ENCODE measurements at regions not wholly inside any gene's neighbourhood (a gene's known extent, or its start where the extent isn't known, plus 50 kb on each side); places are given as distances from the start of the nearest gene placed in this dataset.

DNA sequence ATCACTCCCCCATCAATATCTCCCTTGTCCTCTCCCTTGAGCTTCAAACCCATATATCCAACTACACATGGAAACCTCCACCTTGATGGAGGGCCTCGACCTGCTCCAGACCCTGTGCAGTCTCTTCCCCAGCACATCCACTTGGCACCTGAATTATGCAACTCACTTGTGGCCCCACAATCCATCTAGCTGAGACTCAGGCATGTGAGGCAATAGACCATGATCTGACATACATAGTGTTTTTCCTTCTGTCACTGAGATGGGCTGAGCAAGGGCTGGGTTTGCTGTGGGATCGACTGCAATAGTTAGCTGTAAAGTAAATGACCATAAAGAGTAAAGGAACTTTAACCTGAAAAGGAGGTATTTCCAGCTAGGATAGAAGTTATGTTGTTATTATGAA lies 172.9 kb upstream of the RAD23B start:
- H3K4me3 Mint-ChIP-seq (ENCODE audit: unreplicated experiment): no peak overlapping the region
- H3K9me3 Mint-ChIP-seq (ENCODE audit: low read depth): no peaks in the 10 kb centered on the region
- H3K4me1 Mint-ChIP-seq (ENCODE audit: low read depth): no peaks in the 10 kb centered on the region
- no peak for TF ChIP-seq CTCF (IDR thresholded peaks at IDR 0.05)
- no peak overlapping the region for H3K27ac Mint-ChIP-seq (ENCODE audit: unreplicated experiment)
- no peaks in the 10 kb centered on the region for H3K36me3 Mint-ChIP-seq (ENCODE audit: low read depth)
- no peak for DNase-seq (ENCODE audit: low spot score)
- H3K27me3 Mint-ChIP-seq (ENCODE audit: low read depth): peaks cover 38% of the 10 kb centered on the region

- Mint-ChIP-seq H3K9me3 (ENCODE audit: low read depth) (no peaks in the 10 kb centered on the region), H3K4me1 (ENCODE audit: low read depth) (no peaks in the 10 kb centered on the region), H3K27ac (ENCODE audit: unreplicated experiment) (no peak overlapping the region), H3K4me3 (ENCODE audit: unreplicated experiment) (no peak overlapping the region), H3K36me3 (ENCODE audit: low read depth) (no peaks in the 10 kb centered on the region), H3K27me3 (ENCODE audit: low read depth) (peaks cover 33% of the 10 kb centered on the region)
- no peak for DNase-seq (ENCODE audit: low spot score)
- TF ChIP-seq CTCF (IDR thresholded peaks at IDR 0.05): no peak
Observed at GRCh38 chr9:107112707-107113243, 170.3 kb upstream of the RAD23B start.

GRCh38 chr9:107118863-107119624 lies 164.0 kb upstream of the RAD23B start:
- Mint-ChIP-seq H3K4me3 (ENCODE audit: unreplicated experiment) (no peak overlapping the region), H3K27ac (ENCODE audit: unreplicated experiment) (no peak overlapping the region), H3K9me3 (ENCODE audit: low read depth) (no peaks in the 10 kb centered on the region), H3K27me3 (ENCODE audit: low read depth) (peaks cover 4% of the 10 kb centered on the region), H3K36me3 (ENCODE audit: low read depth) (no peaks in the 10 kb centered on the region), H3K4me1 (ENCODE audit: low read depth) (no peaks in the 10 kb centered on the region)
- TF ChIP-seq CTCF (IDR thresholded peaks at IDR 0.05): no peak
- DNase-seq (ENCODE audit: low spot score): no peak

- Mint-ChIP-seq H3K4me1 (ENCODE audit: low read depth) (no peaks in the 10 kb centered on the region), H3K36me3 (ENCODE audit: low read depth) (no peaks in the 10 kb centered on the region), H3K27me3 (ENCODE audit: low read depth) (peaks cover 2% of the 10 kb centered on the region), H3K4me3 (ENCODE audit: unreplicated experiment) (no peak overlapping the region), H3K27ac (ENCODE audit: unreplicated experiment) (no peak overlapping the region), H3K9me3 (ENCODE audit: low read depth) (no peaks in the 10 kb centered on the region)
- TF ChIP-seq CTCF (IDR thresholded peaks at IDR 0.05): no peak
- no peak for DNase-seq (ENCODE audit: low spot score)
Observed at GRCh38 chr9:107119735-107120134, 163.3 kb upstream of the RAD23B start.

- H3K36me3 Mint-ChIP-seq (ENCODE audit: low read depth): no peaks in the 10 kb centered on the region
- no peaks in the 10 kb centered on the region for H3K4me1 Mint-ChIP-seq (ENCODE audit: low read depth)
- H3K27ac Mint-ChIP-seq (ENCODE audit: unreplicated experiment): no peak overlapping the region
- no peak for TF ChIP-seq CTCF (IDR thresholded peaks at IDR 0.05)
- peaks cover 5% of the 10 kb centered on the region for H3K27me3 Mint-ChIP-seq (ENCODE audit: low read depth)
- no peak overlapping the region for H3K4me3 Mint-ChIP-seq (ENCODE audit: unreplicated experiment)
- DNase-seq (ENCODE audit: low spot score): no peak
- H3K9me3 Mint-ChIP-seq (ENCODE audit: low read depth): no peaks in the 10 kb centered on the region
Observed at GRCh38 chr9:107123389-107123788, 159.7 kb upstream of the RAD23B start.

Data from chondrocyte (in vitro differentiated cells).